Muscle of leg (tissue), 3 donors: ENCODE measurements at regions not wholly inside any gene's neighbourhood (a gene's known extent, or its start where the extent isn't known, plus 50 kb on each side); places are given as distances from the start of the nearest gene placed in this dataset.
A peak's percentile ranks its signal among the peaks of the same experiment; 100 is the strongest.

Experiments
- DNase-seq: peaks from one replicate; pipeline ENCODE4 v3.0.0; 2013
- H3K27ac ChIP-seq: one replicate; pipeline ENCODE4 v1.5.1; 2013; ENCODE audit warnings: mild to moderate bottlenecking, low read length, control low read depth
- H3K27me3 ChIP-seq: one replicate; pipeline ENCODE4 v1.6.1; 2013; ENCODE audit warnings: low read length; ENCODE audit not compliant: control insufficient read depth, insufficient read depth
- H3K36me3 ChIP-seq: one replicate; pipeline ENCODE4 v1.6.1; 2013; ENCODE audit warnings: low read length; ENCODE audit not compliant: control insufficient read depth, insufficient read depth
- H3K4me1 ChIP-seq: one replicate; pipeline ENCODE4 v1.6.1; 2013; ENCODE audit warnings: low read length; ENCODE audit not compliant: control insufficient read depth, insufficient read depth
- H3K4me3 ChIP-seq: one replicate; pipeline ENCODE4 v1.5.1; 2013; ENCODE audit warnings: low read length, control low read depth
- H3K9me3 ChIP-seq: replicated peaks from 2 replicates; pipeline ENCODE4 v1.6.1; 2013; ENCODE audit warnings: low read depth, low read length; ENCODE audit not compliant: control insufficient read depth
- WGBS: methylation state at CpG from one replicate; pipeline ENCODE4 v1.1.5; 2013; ENCODE audit warnings: missing lambda C conversion rate; ENCODE audit not compliant: insufficient coverage; 5-methylcytosine and 5-hydroxymethylcytosine counted together

GRCh38 chr10:6351495-6351894 is 148.8 kb downstream of the PFKFB3 start:
- Histone ChIP-seq H3K4me3 (no peak overlapping the region), H3K9me3 (peaks cover 6% of the 10 kb centered on the region), H3K4me1 (no peaks in the 10 kb centered on the region), H3K36me3 (no peaks in the 10 kb centered on the region), H3K27ac (no peak overlapping the region), H3K27me3 (no peaks in the 10 kb centered on the region)
- no peak for DNase-seq
- WGBS: 74% methylated on average over 2 of the region's 2 CpGs

DNA sequence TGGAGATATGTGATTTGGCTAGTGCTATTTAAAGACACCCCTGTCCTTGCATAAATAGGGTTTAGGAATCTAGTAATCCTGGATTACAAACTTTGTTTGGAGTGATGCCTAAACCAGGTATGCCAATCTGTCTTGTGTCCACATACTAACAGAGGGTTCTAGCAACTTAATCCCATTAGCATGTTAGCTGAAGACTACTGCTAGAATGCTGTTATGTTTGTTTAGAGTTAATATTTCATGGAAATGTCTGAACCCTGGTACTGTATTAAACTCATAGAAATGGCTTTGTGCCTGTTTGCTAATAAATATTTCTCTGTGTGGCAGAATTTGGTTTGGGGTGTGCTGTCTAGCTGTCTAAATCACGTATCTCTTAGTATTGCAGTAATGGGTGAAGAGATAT is 150.8 kb downstream of the PFKFB3 start:
- H3K36me3 ChIP-seq: no peaks in the 10 kb centered on the region
- WGBS: no CpG with 5 or more reads among the region's 1 CpG
- DNase-seq: no peak
- H3K27me3 ChIP-seq: no peaks in the 10 kb centered on the region
- peaks cover 8% of the 10 kb centered on the region for H3K9me3 ChIP-seq
- H3K27ac ChIP-seq: no peak overlapping the region
- H3K4me3 ChIP-seq: no peak overlapping the region
- no peaks in the 10 kb centered on the region for H3K4me1 ChIP-seq

DNA sequence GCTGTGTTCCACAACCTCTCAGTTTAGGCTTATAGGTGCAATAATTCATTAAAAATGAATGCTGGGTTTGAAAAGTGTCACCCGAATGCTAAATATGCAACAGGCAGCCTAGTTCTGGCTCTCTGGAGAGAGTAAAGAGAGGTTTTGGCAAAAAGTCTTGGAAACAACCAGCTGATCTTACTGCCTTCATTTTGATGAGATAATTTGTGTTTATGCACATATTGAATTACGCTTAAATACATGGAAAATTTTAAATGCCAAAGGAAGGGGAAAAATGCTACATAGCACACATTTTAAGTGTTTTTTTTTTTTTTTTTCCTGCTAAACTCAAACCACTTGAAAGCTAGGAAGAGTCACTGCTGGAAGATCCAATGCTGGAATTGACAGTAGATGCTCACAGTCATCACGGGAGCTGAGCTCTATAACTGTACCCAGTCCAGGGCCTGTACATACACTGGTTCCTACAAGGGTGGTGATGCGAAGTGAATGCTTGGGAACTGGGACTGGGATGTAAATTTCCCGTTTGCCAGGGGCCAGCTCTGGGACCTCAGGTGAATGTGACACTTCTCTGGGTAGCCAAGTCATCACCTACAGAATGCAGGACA is 151.5 kb downstream of the PFKFB3 start:
- WGBS: 57% methylated on average over 1 of the region's 5 CpGs
- peaks cover 8% of the 10 kb centered on the region for H3K9me3 ChIP-seq
- H3K4me3 ChIP-seq: no peak overlapping the region
- H3K4me1 ChIP-seq: no peaks in the 10 kb centered on the region
- H3K27me3 ChIP-seq: no peaks in the 10 kb centered on the region
- peak; percentile 54 for DNase-seq
- no peak overlapping the region for H3K27ac ChIP-seq
- H3K36me3 ChIP-seq: no peaks in the 10 kb centered on the region

DNA sequence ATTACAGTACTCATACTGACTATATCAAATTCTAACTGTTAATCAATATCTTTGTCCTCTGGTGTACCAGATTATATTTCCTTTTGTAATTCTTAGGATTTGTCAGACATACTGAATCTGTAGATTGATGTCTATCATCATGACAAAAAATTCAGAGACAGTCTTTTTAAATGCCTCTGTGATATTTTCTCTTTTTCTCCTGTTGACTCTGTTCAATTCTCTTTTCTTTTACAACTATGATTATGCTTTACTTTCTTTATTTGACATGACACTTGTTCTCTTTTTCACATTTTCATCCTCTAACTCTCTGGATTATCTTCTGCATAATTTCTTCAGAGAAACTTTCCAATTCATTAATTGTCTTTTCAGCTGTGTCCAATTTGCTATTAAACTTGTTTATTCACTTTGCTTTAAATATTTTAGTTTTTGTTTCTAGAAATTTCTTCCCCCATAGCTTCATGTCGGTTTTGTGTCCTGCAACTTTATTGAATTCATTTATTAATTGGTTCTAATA is 153.6 kb downstream of the PFKFB3 start:
- no peak overlapping the region for H3K27ac ChIP-seq
- no peak for DNase-seq
- H3K36me3 ChIP-seq: no peaks in the 10 kb centered on the region
- H3K4me3 ChIP-seq: no peak overlapping the region
- peaks cover 11% of the 10 kb centered on the region for H3K9me3 ChIP-seq
- no CpG with 5 or more reads among the region's 1 CpG for WGBS
- no peaks in the 10 kb centered on the region for H3K4me1 ChIP-seq
- no peaks in the 10 kb centered on the region for H3K27me3 ChIP-seq

DNA sequence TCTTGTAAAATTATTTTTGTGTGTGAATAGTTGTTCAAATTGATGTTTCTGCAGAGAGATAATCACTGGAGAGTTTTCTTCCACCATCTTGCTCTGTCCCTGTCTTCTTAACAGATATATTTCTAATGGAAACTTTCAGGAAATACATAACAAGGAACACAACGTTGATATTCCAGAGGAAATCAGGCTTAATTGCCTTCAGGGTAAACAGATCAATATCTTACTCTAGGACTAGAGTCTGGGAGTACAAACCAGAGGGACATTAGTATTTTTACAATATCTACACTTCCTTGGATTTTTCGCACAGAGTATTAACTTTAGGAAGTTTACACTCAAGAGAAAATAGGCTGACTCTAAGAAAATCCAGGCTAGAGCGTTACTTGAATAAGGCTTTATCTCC is 159.1 kb downstream of the PFKFB3 start:
- Histone ChIP-seq H3K9me3 (peaks cover 5% of the 10 kb centered on the region), H3K4me1 (no peaks in the 10 kb centered on the region), H3K4me3 (no peak overlapping the region), H3K36me3 (no peaks in the 10 kb centered on the region), H3K27me3 (no peaks in the 10 kb centered on the region), H3K27ac (no peak overlapping the region)
- no peak for DNase-seq
- no CpG with 5 or more reads among the region's 3 CpGs for WGBS

DNA sequence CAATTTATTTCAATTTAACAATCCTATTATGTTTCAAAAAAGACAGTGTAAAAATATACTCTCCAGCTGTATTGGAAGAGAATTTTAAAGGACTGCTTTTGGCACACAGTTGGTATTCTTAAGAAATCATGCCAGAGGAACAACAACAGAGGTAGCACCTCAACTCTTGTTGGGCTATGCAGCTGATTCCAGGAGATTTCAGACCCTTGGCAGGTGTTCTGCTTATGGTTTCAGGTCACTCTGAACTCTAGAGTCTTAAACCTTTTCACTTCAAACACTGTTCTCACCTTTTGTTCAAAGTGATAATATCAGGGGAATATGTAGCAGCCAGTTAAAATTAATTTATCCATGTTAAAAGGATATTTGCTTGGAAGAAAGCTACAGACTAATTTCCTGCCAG is 160.1 kb downstream of the PFKFB3 start:
- Histone ChIP-seq H3K27me3 (no peaks in the 10 kb centered on the region), H3K9me3 (peaks cover 5% of the 10 kb centered on the region), H3K4me1 (no peaks in the 10 kb centered on the region), H3K36me3 (no peaks in the 10 kb centered on the region), H3K27ac (no peak overlapping the region), H3K4me3 (no peak overlapping the region)
- DNase-seq: no peak

DNA sequence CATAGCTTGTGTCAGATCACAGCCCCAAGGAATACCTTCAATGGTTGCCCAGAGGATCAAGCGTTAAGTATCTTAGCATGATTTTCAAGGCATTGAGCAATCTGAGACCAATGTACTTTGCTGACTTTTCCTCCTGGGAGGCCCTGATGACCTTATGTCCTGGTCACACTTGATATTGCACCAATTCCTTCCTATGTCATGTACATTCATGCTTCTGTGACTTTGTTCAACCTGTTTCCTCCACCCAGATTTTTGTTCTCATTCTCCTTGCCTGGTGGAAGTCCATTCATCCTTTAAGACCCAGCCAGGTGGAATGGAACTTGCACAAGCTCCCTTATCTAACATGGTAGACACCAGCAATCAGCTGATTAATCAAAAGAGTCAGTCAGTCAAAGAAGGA is 160.8 kb downstream of the PFKFB3 start:
- Histone ChIP-seq H3K4me1 (no peaks in the 10 kb centered on the region), H3K9me3 (peaks cover 5% of the 10 kb centered on the region), H3K27me3 (no peaks in the 10 kb centered on the region), H3K36me3 (no peaks in the 10 kb centered on the region), H3K4me3 (no peak overlapping the region), H3K27ac (no peak overlapping the region)
- DNase-seq: no peak
- WGBS: no CpG with 5 or more reads among the region's 1 CpG

DNA sequence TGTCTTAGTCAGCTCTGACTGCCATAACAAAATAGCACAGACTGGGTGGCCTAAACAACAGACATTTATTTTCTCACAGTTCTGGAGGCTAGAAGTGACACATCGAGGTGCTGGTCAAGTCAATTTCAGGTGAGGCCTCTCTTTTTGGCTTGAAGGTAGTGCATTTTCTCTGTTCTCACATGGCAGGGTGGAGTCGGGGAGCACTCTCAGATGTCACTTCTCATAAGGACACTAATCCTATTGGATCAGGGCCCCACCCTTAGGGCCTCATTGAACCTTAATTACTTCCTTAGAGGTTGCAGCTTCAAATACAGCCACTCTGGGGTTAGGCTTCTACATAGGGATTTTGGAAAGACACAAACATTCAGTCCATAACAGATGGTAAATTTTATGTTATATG is 161.6 kb downstream of the PFKFB3 start:
- WGBS: no CpG with 5 or more reads among the region's 2 CpGs

DNA sequence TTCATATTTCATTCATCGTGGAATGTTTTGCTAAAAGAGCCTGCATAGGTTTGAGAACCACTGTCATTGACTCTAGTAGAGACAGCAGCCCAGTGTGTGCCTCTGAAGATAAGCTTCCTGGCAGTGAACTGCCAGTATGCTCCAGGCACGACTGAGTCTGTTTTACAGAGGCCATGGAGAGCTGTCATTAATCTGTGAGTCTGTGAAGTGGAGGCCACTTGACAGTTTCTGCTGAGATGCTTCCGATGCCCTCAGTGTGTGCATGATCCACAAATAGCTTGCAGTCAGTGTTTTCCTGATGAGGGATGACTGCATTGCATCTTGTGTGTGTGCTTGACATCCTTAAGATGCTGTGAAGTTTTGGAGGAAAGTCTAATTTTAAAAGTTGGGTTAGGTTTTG is 162.2 kb downstream of the PFKFB3 start:
- Histone ChIP-seq H3K9me3 (peaks cover 5% of the 10 kb centered on the region), H3K36me3 (no peaks in the 10 kb centered on the region), H3K4me1 (no peaks in the 10 kb centered on the region), H3K27me3 (no peaks in the 10 kb centered on the region), H3K4me3 (no peak overlapping the region), H3K27ac (no peak overlapping the region)
- DNase-seq: no peak
- WGBS: 57% methylated on average over 3 of the region's 3 CpGs

More for the DNA sequence above, 161.6 kb downstream of the PFKFB3 start:
- Histone ChIP-seq H3K4me1 (no peaks in the 10 kb centered on the region), H3K9me3 (peaks cover 5% of the 10 kb centered on the region), H3K36me3 (no peaks in the 10 kb centered on the region), H3K27me3 (no peaks in the 10 kb centered on the region), H3K4me3 (no peak overlapping the region), H3K27ac (no peak overlapping the region)
- DNase-seq: no peak

DNA sequence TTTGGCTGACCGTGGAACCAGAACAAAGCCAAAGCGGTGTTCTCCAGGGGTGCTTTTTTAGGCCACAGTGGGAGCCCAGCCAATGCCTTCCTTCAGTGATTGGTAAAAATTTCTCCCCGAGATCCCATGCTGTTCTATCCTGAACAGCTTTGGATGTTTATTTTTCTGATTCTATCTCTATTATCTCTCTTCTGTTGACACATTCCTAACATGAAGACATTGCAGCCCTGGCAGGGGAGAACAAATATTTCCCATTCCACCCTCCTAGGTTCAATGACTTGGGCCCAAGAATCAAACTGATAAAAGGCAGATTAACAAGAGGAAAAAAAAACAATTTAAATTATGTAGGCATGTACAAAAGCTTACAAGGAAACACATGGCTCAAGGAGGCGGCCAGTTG is 162.7 kb downstream of the PFKFB3 start:
- H3K27me3 ChIP-seq: no peaks in the 10 kb centered on the region
- no peak overlapping the region for H3K4me3 ChIP-seq
- H3K27ac ChIP-seq: no peak overlapping the region
- no peak for DNase-seq
- H3K4me1 ChIP-seq: no peaks in the 10 kb centered on the region
- H3K9me3 ChIP-seq: peaks cover 5% of the 10 kb centered on the region
- H3K36me3 ChIP-seq: no peaks in the 10 kb centered on the region
- 79% methylated on average over 2 of the region's 4 CpGs for WGBS
